SIG-M5 treated with dmso at 0.1 percent for 504 hours (cell line): ENCODE measurements at regions not wholly inside any gene's neighbourhood (a gene's known extent, or its start where the extent isn't known, plus 50 kb on each side); places are given as distances from the start of the nearest gene placed in this dataset.

ENCODE experiments used
- DNase-seq: peaks from one replicate; lab custom pipeline; 2025; ENCODE audit not compliant: unreplicated experiment; lab: John Stamatoyannopoulos, UW

DNA sequence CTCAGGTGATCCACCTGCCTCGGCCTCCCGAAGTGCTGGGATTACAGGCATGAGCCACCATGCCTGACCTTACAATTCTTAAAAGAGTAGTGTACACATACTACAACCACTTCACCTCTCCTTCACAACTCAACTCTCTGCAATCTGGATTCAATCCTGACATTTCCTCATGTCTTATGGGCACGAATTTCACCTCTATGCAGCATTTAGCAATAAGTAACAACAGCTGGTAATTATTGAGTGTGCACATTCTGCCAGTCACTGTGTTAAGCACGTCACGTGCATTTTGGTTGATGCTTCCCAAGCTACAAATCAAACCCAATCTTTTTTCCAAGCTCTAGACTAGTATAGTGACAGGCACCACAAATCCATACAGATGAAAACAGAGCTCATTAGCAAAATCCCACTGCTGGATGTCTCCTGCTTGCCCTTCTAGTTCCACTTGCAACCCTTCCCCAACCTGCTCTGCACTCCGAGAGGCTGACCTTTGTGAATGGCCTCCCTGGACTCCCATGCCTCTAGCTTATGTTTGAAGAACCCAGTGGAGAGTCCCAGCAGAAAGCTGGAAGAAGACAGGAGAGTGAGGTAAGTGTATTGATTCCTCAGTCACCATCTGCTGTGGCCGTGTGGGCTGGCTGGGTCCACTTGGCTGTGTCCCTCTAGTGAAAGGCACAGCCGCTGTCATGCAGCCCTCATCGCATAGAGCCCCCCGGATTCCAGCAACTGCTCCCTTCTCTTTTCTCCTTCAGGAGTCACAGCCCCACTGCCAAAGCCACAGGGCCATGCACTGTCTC lies 176.5 kb downstream of the MEX3B start:
- no peak for DNase-seq

DNA sequence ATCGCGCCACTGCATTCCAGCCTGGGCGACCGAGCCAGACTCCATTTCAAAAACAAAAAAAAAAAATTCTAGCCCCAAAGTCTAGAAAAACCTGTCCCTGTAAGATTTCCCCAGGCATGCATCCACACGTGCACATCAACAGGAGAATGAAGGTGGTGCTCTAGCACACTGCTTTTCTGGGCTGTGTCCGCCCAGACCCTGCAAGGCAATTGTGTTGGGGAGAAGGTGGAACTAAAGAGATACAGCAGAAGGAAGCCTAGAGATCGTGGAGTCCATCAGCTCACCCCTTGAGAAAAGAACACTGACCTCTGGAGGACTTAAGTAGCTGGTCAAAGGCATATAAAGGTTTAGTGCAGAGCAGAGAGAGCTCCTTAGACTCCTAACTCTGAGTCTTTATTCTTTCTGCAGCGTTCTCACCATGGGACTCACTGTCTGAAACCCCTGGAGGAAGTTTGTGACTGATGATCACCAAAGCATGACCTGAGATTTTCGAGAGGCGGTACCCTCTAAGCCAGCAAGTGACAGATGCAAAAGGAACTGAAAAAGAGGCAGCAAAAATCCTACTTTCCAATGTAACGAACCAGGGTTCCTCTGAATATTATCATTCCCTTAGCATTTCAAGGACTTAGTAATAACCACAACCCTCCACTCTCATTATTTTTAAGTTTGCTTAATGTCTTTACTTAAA lies 179.8 kb downstream of the MEX3B start:
- no peak for DNase-seq

DNA sequence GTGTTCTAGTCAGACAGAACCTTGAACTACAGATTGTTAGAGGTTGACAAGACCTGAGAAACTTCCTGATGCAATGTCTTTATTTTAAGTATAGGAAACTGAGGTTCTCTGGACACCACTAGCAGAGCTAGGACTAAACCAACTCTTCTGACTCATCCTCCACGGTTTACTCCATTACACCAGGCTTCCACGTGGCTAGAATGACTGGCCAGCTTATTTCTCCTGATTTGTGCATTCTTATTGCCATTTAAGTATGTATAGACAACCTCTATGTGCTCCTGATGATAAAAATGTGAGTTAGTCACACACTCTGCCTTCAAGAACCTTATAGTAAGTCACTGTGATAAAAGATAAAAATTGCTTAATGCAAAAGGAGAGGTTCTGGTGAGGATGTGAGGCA lies 182.7 kb downstream of the MEX3B start:
- no peak for DNase-seq

DNA sequence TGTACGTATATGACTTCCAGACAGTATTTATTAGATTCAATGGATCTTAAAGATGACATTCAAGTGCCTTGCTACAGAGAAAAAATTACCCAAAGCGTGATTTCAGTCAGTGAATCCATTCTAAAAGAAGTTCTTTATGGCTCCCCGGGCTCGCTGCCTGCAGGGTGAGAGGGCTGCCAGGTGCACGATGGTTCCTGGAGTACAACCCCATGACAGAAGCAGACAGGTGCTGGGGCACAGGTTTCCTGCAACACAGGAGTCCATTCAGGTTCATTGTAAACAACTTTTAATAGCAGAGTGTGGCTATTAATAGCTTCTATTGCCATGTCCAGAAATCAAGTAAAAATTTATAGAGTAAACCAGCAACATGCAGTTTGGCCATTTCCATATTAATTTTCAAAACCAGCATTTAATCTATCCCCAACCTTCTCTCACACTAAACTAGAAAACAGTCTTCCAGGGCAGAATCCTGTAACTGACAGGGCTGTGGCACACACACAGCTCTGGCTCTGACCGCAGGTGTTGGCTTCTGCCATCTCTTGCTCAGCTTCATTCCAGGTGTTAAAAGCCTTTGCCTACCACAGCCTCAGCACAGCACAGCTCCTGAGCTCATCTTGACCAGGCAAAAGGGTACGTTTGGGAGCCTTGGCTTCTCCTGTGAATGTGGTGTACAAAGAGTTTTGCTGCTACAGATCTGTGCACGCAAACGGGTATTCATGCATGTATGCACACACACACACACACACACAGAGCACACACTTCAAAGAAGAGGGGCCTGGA lies 185.9 kb downstream of the MEX3B start:
- no peak for DNase-seq

DNA sequence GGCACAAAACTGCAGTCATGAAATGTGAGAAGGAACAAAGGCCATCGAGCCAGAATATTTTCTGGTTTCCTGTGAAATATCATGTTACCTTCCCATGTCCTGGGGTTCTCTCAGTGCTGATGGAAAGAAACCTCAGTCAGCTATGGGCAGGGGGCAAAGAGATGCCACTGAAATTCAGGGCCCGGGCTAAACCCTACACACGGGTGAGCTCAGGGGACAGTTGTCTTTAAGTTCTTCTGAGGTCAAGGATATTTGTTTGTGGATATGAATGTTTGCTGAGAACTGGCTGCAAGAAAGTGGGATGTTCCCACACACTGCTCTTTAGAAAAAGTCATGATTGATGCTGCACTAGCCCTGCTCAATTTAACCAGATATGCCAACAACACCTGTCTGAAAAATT lies 187.2 kb downstream of the MEX3B start:
- no peak for DNase-seq

DNA sequence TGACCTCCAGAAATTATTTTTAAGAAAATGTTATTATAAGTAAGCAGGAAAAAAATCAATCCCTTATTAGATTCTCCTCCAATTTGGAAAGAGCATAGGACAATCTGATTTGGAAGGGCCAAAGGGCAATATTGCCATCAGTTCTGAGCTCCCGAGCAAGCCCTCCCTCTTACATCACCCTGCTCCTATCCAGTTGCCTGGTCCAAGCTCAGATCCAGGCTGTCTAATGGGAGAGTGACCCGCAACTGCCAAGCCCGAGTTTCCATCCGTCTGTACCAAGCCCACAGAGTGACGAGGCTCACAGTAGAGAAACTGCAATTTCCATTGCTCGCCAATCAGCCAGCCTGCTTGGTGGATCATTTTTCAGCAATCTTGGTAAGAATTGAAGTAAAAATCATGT lies 187.7 kb downstream of the MEX3B start:
- DNase-seq, result no peak

DNA sequence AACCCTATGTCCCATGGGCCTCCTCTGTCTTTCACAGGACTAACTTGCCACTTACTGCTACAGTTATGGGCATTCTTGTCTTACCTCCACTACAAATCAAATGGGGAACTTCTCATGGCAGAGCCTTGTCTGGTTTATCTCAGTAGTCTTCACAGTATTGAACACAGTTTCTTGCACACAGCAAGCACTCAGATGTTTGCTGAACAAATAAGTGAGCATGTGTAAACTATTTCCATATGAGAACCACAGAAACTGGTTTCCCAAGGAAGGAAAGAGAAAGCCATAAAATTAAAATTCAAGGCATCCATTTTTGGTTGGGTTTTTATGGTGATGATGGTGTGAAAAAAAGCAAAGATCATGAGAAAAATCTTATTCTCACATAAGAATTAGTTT lies 189.2 kb downstream of the MEX3B start:
- no peak for DNase-seq

DNA sequence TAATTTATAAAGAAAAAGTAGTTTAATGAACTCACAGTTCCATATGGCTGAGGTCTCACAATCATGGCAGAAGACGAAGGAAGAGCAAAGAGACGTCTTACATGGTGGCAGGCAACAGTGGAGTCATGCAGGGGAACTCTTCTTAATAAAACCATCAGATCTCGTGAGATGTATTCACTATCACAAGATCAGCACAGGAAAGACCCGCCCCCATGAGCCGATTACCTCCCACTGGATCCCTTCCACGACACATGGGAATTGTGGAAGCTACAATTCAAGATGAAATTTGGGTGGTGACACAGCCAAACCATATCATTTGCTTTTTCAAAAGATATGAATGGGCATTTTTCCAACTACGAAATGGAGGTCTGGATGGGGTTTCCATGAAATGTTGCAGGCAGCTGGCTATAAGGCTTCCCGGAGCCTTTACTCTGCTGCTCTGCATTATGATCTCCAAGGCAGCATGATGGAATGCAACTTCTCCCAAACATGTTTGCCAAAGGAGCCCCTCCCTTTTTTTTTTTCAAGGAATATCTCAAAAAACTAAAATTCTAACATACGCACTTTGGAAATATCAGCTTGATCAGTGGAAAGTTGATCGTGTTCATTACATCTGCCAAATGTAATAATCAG lies 189.7 kb downstream of the MEX3B start:
- no peak for DNase-seq

DNA sequence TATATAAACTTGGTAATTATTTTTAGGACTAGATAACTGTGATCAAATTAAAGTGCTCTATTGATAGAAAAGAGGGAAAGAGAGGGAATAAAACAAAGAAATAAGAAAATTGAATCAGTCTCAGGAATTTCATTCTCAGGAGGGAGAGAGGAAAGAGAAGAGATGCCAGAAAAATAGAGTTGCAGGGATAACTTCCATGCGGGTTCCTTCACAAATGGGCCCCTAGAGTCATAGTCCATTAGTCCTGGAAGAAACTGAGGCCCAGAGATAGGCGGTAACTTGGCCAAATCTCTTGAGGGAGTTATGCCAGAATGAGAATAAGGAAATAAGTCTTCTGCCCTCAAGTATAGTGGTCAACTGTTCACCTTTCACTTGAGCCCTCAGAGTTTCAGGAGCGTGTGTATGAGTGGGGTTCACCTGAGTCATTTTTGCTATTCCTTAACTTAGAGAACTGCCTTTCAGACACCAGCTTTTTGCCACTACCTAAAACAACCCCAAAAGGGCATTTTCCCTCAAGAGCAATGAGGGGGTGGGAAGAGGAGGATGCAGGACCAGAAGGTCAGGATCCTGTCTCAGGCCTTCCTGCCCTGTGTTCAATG lies 192.6 kb downstream of the MEX3B start:
- no peak for DNase-seq

DNA sequence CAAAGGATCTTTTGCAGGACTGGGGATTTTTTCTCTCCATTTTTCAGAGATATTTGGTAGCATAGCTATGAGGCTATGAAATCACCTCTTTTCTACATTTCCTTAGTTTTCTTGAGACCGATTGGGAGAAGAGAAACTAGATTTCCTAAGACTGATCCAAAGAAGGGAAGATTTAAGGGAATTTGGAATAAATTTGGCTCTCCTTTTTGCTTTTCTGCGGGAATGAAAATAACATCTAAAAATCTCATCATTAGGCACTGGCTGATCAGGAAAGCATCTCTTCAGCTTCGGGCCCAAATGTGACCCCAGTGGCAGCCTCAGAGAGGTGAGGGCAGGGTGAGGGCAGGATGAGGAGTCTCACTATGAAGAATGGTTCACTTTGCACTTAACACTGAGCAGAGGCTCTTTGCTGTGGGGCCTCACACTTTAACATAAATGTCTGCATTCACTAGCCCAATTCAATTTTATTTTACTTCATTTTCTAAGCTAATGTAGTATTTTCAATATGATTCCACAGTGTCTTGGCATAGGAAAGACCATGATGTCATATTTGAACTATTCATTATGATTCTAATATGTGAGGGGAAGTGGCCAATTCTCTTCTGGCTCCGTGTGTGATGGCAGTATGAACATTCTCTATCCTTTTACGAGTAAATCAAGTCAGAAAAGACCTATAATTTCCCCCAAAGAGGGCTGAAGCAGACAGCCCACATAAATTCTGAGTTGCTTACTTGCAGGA lies 193.2 kb downstream of the MEX3B start:
- DNase-seq, result no peak

DNA sequence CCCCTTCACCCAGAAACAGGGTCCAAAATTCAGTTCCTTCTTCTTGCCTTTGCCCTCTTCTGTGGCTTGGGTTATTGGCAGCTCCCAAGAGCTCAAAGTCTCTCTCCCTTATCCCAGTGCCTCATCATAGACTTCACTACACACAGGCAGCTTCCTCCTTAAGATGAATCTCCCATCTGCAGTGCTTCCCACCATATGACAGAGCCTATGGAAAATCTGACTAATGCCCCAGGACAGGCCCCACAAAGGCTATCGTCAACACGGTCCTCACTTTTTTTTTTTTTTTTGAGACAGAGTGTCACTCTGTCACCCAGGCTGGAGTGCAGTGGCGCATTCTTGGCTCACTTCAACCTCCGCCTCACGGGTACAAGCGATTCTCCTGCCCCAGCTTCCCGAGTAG lies 194.1 kb downstream of the MEX3B start:
- DNase-seq, result no peak

DNA sequence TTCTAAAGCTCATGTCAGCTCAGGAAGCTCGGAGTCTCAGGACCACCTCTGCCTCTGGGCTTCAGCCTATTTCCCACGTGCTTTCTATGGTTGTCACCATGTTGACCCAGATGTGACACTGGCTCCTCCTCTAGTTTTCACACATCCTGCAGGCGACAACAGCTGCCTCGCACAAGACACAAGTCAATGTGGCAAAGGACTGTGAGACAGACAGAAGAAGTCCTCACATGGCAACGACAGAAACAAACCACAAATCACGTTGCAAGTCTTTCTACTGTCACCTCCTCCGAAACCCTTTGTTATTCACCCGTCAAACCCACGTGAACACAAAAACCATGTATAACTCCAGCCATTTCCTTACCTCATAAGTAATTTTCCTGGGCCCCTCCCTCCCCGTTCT lies 194.5 kb downstream of the MEX3B start:
- DNase-seq, result no peak

DNA sequence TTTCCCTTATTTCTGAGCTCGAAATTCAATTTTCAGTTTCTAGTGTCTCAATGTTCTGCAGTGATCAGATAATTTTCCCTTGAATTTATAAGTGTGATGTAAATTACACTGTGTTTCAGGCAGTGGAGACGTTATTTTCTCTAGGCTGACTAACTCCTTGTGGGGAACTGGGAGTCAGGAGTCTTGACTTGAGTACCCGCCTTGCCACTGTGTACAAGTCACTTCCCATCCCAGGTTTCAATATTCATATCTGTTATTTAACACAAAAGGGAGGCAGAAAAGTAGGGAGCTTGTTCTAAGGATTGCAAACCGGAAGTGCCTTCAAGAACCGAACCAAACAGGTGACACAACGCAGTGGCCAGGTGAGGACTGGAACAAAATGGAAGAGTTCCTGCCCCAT lies 196.5 kb downstream of the MEX3B start:
- no peak for DNase-seq

DNA sequence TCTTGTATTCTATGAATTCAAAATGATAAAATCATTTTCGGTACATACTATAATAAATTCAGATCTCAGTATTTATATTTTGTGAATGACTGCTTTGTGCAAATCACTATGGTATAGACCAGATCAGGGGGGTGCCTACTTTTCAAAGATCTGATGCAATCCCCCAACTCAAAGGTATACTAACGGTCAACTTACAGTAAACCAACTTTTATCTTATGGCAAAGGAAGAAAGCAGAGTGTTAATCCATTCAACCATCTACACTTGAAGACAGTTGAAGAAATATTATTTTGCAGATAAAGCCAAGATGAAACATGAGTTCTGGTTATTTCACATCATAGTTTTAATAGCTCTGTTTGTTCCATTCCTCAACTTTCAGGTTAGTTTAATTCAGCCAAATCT lies 197.1 kb downstream of the MEX3B start:
- DNase-seq, result no peak

DNA sequence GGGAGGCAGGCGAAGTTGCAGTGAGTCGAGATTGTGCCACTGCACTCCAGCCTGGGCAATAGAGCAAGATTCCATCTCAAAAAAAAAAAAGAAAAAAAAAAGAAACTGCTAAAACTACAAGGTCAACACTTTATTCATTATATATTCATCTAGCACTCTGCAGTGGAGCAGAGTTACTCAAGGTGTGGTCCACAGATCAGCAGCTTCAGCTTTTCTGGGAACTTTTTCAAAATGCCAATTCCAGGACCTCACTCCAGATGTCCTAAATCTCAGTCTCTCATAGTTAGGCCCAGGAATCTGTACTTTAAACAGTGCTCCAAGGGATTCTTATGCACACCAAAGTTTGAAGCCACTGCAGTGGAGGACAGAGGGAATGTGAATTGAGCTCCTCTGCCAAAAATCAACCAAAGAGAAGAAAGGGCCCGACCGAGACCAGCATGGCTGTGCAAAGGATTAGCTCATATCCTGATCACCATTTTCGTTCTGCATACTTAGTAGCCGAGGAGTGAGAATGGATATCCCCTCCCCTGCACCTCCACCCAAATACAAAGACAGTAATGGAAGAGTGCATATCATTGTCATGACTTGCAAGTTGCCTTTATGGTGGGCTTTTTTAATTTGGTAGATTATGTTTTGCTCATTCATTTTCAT lies 201.9 kb downstream of the MEX3B start:
- DNase-seq, result no peak

DNA sequence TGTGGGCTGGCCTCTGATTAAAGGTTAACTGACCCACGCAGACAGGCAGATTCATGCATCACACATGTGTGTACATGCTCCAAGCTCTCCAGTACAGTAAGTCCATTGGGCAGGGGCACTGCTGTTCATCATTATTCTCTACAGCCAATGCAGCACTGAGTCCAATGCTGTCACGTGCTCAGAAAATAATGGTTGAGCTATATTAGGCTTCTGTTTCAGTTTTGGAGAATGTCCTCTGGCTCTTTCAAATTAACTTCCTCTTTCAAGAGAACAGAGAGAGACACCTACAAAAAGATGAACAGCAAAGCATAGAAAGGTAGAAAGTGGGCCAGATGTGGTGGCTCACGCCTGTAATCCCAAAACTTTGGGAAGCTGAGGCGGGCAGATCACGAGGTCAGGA lies 202.6 kb downstream of the MEX3B start:
- no peak for DNase-seq

DNA sequence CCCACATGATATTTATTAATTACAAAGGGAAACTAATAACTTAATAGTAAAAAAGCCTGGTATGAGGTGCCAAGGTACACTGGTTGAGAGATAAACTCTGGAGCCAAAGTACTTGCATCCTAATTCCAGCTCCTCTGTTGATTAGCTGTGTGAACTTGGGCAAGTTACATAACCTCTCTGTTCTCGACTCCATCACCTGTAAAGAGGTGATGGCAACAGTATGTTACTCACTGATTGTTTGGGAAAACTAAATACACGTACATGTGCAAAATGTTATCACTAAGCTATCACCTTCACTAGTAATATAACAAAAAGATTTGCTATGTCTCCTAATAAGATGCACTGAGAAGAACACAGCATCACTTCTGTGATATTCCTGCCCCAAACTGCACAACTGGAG lies 206.4 kb downstream of the MEX3B start:
- no peak for DNase-seq

DNA sequence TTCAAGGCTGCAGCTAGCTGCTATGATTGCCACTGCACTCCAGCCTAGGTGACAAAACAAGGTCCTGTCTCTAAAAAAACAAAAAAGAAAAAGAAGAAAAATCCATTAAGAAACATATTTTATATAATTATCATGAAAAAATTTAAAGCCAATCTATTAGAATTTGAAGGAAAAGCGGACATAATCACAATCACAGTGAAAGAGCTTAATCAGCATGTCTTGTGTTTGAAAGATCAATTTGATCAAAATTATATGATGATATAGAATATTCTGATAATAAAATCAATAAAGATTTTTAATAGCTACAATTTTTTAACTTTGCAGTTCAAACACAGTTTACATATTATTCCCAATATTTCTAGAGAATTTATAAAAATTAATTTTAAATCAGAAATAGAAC lies 210.1 kb downstream of the MEX3B start:
- DNase-seq, result no peak

DNA sequence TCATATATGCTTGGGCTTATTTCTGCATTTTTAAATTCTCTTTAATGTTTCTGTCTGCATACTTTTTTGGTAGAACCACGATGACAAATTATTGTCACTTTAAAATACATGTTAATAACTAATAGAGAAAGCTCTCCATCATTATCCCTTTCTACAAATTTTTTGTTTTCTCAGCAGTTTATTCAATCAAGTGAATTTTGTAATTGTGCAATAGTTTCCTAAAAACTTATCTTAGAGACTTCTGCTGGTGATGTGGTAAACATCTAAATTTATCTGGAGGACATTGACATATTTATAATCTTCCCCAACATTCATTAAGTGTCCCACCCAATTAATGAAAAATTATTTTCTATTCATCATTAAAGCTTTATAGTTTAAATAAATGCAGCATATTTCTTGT lies 215.3 kb downstream of the MEX3B start:
- no peak for DNase-seq

DNA sequence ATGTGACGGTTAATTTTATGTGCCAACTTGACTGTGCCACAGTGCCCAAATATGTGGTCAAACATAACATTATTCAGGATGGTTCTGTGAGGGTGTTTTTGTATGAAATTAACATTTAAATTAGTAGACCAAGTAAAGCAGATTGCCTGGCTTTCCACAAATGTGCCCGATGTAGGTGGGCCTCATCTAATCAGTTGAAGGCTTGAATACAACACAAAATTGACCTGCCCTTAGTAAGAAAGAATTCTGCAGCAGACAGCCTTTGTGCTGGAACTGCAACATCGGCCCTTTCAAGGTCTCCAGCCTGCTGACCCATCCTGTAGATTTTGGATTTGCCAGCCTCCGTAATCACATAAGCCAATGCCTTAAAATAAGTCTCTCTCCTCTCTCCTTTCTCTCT lies 215.9 kb downstream of the MEX3B start:
- no peak for DNase-seq
